OCI-LY3 (cell line): ENCODE measurements at regions not wholly inside any gene's neighbourhood (a gene's known extent, or its start where the extent isn't known, plus 50 kb on each side); places are given as distances from the start of the nearest gene placed in this dataset.

Experiments
- CTCF ChIP-seq: fragments of 200-600, 300-600 bp; sonication (generic); IDR thresholded peaks from 2 replicates; pipeline ENCODE4 v1.5.1; 2014; ENCODE audit warnings: antibody characterized with exemption, low read length, low read depth
- EZH2phosphoT487 ChIP-seq: fragments of 200-600 bp; shearing (Covaris generic); IDR thresholded peaks from 2 replicates; pipeline ENCODE4 v1.6.1; 2018; ENCODE audit warnings: antibody characterized with exemption, mixed run types, low read depth

GRCh38 chr14:54026671-54027070 is 70.0 kb upstream of the BMP4 start:
- TF ChIP-seq EZH2phosphoT487 (no peak), CTCF (no peak)
